ENCODE measurements at regions not wholly inside any gene's neighbourhood (a gene's known extent, or its start where the extent isn't known, plus 50 kb on each side); places are given as distances from the start of the nearest gene placed in this dataset.

GRCh38 chr10:123507298-123507697, 158.9 kb upstream of the GPR26 start:
- Mint-ChIP-seq H3K4me1 (ENCODE audit: low read depth) (no peaks in the 10 kb centered on the region), H3K27me3 (peaks cover 2% of the 10 kb centered on the region), H3K36me3 (no peaks in the 10 kb centered on the region), H3K9me3 (no peaks in the 10 kb centered on the region), H3K27ac (no peak overlapping the region), H3K4me3 (no peak overlapping the region)
- DNase-seq, result no peak
- CTCF ChIA-PET, result no interaction called here
- intact Hi-C loops (cut with micrococcal nuclease), result no loop called here
- POLR2A ChIA-PET, result no interaction called here

GRCh38 chr10:123509338-123509737, 156.8 kb upstream of the GPR26 start:
- Mint-ChIP-seq H3K4me1 (ENCODE audit: low read depth) (no peaks in the 10 kb centered on the region), H3K4me3 (no peak overlapping the region), H3K36me3 (no peaks in the 10 kb centered on the region), H3K9me3 (no peaks in the 10 kb centered on the region), H3K27me3 (peaks cover 2% of the 10 kb centered on the region), H3K27ac (no peak overlapping the region)
- ChIA-PET CTCF (no interaction called here), POLR2A (no interaction called here)
- intact Hi-C loops (cut with micrococcal nuclease), result no loop called here
- no peak for DNase-seq

- Mint-ChIP-seq H3K9me3 (no peaks in the 10 kb centered on the region), H3K27me3 (peaks cover 7% of the 10 kb centered on the region), H3K4me1 (ENCODE audit: low read depth) (no peaks in the 10 kb centered on the region), H3K4me3 (no peak overlapping the region), H3K36me3 (no peaks in the 10 kb centered on the region), H3K27ac (no peak overlapping the region)
- POLR2A ChIA-PET, result no interaction called here
- intact Hi-C loops (cut with micrococcal nuclease), result no loop called here
- CTCF ChIA-PET, result no interaction called here
- DNase-seq, result no peak
These were observed 153.0 kb upstream of the GPR26 start for GRCh38 chr10:123512901-123513775.

GRCh38 chr10:123513870-123514269, 152.3 kb upstream of the GPR26 start:
- no peaks in the 10 kb centered on the region for H3K36me3 Mint-ChIP-seq
- no peak overlapping the region for H3K27ac Mint-ChIP-seq
- CTCF ChIA-PET, result no interaction called here
- peaks cover 7% of the 10 kb centered on the region for H3K27me3 Mint-ChIP-seq
- H3K4me1 Mint-ChIP-seq (ENCODE audit: low read depth), result no peaks in the 10 kb centered on the region
- no peak for DNase-seq
- POLR2A ChIA-PET, result no interaction called here
- no peaks in the 10 kb centered on the region for H3K9me3 Mint-ChIP-seq
- intact Hi-C loops (cut with micrococcal nuclease), result no loop called here
- no peak overlapping the region for H3K4me3 Mint-ChIP-seq

- POLR2A ChIA-PET, result no interaction called here
- H3K9me3 Mint-ChIP-seq, result no peaks in the 10 kb centered on the region
- intact Hi-C loops (cut with micrococcal nuclease), result no loop called here
- no peaks in the 10 kb centered on the region for H3K4me1 Mint-ChIP-seq (ENCODE audit: low read depth)
- no peaks in the 10 kb centered on the region for H3K36me3 Mint-ChIP-seq
- DNase-seq, result no peak
- H3K27ac Mint-ChIP-seq, result no peak overlapping the region
- H3K27me3 Mint-ChIP-seq, result peaks cover 7% of the 10 kb centered on the region
- CTCF ChIA-PET, result no interaction called here
- H3K4me3 Mint-ChIP-seq, result no peak overlapping the region
These were observed 151.2 kb upstream of the GPR26 start for GRCh38 chr10:123514996-123515395.

- no peaks in the 10 kb centered on the region for H3K36me3 Mint-ChIP-seq
These were observed 150.5 kb upstream of the GPR26 start for GRCh38 chr10:123515661-123516060.

GRCh38 chr10:123516291-123516690, 149.9 kb upstream of the GPR26 start:
- no peak for DNase-seq
- intact Hi-C loops (cut with micrococcal nuclease), result no loop called here
- Mint-ChIP-seq H3K9me3 (no peaks in the 10 kb centered on the region), H3K27me3 (peaks cover 7% of the 10 kb centered on the region), H3K4me3 (no peak overlapping the region), H3K27ac (no peak overlapping the region), H3K36me3 (no peaks in the 10 kb centered on the region), H3K4me1 (ENCODE audit: low read depth) (no peaks in the 10 kb centered on the region)
- ChIA-PET CTCF (no interaction called here), POLR2A (no interaction called here)

More at GRCh38 chr10:123515661-123516060, 150.5 kb upstream of the GPR26 start:
- Mint-ChIP-seq H3K27ac (no peak overlapping the region), H3K27me3 (peaks cover 7% of the 10 kb centered on the region), H3K4me3 (no peak overlapping the region), H3K9me3 (no peaks in the 10 kb centered on the region), H3K4me1 (ENCODE audit: low read depth) (no peaks in the 10 kb centered on the region)
- intact Hi-C loops (cut with micrococcal nuclease), result no loop called here
- POLR2A ChIA-PET, result no interaction called here
- CTCF ChIA-PET, result no interaction called here
- no peak for DNase-seq

- POLR2A ChIA-PET, result no interaction called here
- Mint-ChIP-seq H3K9me3 (no peaks in the 10 kb centered on the region), H3K4me3 (no peak overlapping the region), H3K27me3 (peaks cover 11% of the 10 kb centered on the region), H3K36me3 (no peaks in the 10 kb centered on the region), H3K27ac (no peak overlapping the region), H3K4me1 (ENCODE audit: low read depth) (no peaks in the 10 kb centered on the region)
- intact Hi-C loops (cut with micrococcal nuclease), result no loop called here
- CTCF ChIA-PET, result no interaction called here
- DNase-seq, result no peak
These were observed 148.7 kb upstream of the GPR26 start for GRCh38 chr10:123517426-123517825.

- Mint-ChIP-seq H3K27ac (no peak overlapping the region), H3K9me3 (no peaks in the 10 kb centered on the region), H3K4me1 (ENCODE audit: low read depth) (no peaks in the 10 kb centered on the region), H3K4me3 (no peak overlapping the region), H3K27me3 (peaks cover 14% of the 10 kb centered on the region), H3K36me3 (no peaks in the 10 kb centered on the region)
- intact Hi-C loops (cut with micrococcal nuclease), result no loop called here
- no peak for DNase-seq
- POLR2A ChIA-PET, result no interaction called here
- CTCF ChIA-PET, result no interaction called here
These were observed 148.3 kb upstream of the GPR26 start for GRCh38 chr10:123517901-123518300.

- H3K4me1 Mint-ChIP-seq (ENCODE audit: low read depth), result no peaks in the 10 kb centered on the region
- peaks cover 15% of the 10 kb centered on the region for H3K27me3 Mint-ChIP-seq
- no peaks in the 10 kb centered on the region for H3K36me3 Mint-ChIP-seq
- ChIA-PET CTCF (no interaction called here), POLR2A (no interaction called here)
- DNase-seq, result no peak
- no peak overlapping the region for H3K4me3 Mint-ChIP-seq
- H3K27ac Mint-ChIP-seq, result no peak overlapping the region
- intact Hi-C loops (cut with micrococcal nuclease), result no loop called here
- no peaks in the 10 kb centered on the region for H3K9me3 Mint-ChIP-seq
These were observed 147.4 kb upstream of the GPR26 start for GRCh38 chr10:123518765-123519164.

- H3K36me3 Mint-ChIP-seq, result no peaks in the 10 kb centered on the region
- CTCF ChIA-PET, result no interaction called here
These were observed 146.3 kb upstream of the GPR26 start for GRCh38 chr10:123519861-123520260.

GRCh38 chr10:123521076-123521475, 145.1 kb upstream of the GPR26 start:
- no peak for DNase-seq
- Mint-ChIP-seq H3K36me3 (no peaks in the 10 kb centered on the region), H3K9me3 (no peaks in the 10 kb centered on the region), H3K4me3 (no peak overlapping the region), H3K4me1 (ENCODE audit: low read depth) (no peaks in the 10 kb centered on the region), H3K27me3 (peaks cover 10% of the 10 kb centered on the region), H3K27ac (no peak overlapping the region)
- CTCF ChIA-PET, result no interaction called here
- POLR2A ChIA-PET, result no interaction called here
- intact Hi-C loops (cut with micrococcal nuclease), result no loop called here

More at GRCh38 chr10:123519861-123520260, 146.3 kb upstream of the GPR26 start:
- DNase-seq, result no peak
- no peak overlapping the region for H3K4me3 Mint-ChIP-seq
- intact Hi-C loops (cut with micrococcal nuclease), result no loop called here
- POLR2A ChIA-PET, result no interaction called here
- H3K27ac Mint-ChIP-seq, result no peak overlapping the region
- peaks cover 15% of the 10 kb centered on the region for H3K27me3 Mint-ChIP-seq
- H3K4me1 Mint-ChIP-seq (ENCODE audit: low read depth), result no peaks in the 10 kb centered on the region
- H3K9me3 Mint-ChIP-seq, result no peaks in the 10 kb centered on the region

GRCh38 chr10:123521556-123521955, 144.6 kb upstream of the GPR26 start:
- H3K4me1 Mint-ChIP-seq (ENCODE audit: low read depth), result no peaks in the 10 kb centered on the region
- peaks cover 10% of the 10 kb centered on the region for H3K27me3 Mint-ChIP-seq
- no peaks in the 10 kb centered on the region for H3K9me3 Mint-ChIP-seq
- ChIA-PET CTCF (no interaction called here), POLR2A (no interaction called here)
- no peak for DNase-seq
- intact Hi-C loops (cut with micrococcal nuclease), result no loop called here
- no peaks in the 10 kb centered on the region for H3K36me3 Mint-ChIP-seq
- H3K4me3 Mint-ChIP-seq, result no peak overlapping the region
- no peak overlapping the region for H3K27ac Mint-ChIP-seq
